GM12875 (cell line): ENCODE measurements at regions not wholly inside any gene's neighbourhood (a gene's known extent, or its start where the extent isn't known, plus 50 kb on each side); places are given as distances from the start of the nearest gene placed in this dataset.

Source experiments
- H3K4me3 ChIP-seq: one replicate; pipeline ENCODE4 v1.5.1; 2011; ENCODE audit warnings: low read depth, low read length, control low read depth
- TF ChIP-seq, protein P1 (sequence below): IDR thresholded peaks from 2 replicates; pipeline ENCODE4 v1.5.1; 2011; ENCODE audit warnings: low read depth, mild to moderate bottlenecking, control low read depth, inconsistent platforms, low read length, moderate library complexity, borderline replicate concordance; ENCODE audit not compliant: insufficient read depth

DNA sequence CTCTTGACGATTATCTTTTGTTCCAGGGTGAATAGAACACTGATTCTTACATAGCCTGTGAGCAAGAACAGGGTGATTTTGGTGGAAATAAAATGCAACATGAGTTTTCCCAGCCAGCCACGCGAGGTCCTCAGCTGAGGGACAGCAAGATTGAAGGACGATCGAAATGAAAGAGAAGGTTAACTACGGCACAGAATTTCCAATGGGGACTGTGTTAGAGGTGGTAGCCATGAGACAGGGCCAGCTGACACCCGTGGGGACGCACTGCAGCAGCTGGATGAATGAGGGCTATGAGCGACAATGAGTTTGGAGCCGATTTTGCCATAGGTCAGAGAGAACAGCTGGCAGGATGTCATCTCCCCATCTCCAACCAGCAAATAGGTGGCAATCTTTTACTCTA is 243.4 kb upstream of the PELI2 start:
- no peak overlapping the region for H3K4me3 ChIP-seq
- TF ChIP-seq, protein P1, sequence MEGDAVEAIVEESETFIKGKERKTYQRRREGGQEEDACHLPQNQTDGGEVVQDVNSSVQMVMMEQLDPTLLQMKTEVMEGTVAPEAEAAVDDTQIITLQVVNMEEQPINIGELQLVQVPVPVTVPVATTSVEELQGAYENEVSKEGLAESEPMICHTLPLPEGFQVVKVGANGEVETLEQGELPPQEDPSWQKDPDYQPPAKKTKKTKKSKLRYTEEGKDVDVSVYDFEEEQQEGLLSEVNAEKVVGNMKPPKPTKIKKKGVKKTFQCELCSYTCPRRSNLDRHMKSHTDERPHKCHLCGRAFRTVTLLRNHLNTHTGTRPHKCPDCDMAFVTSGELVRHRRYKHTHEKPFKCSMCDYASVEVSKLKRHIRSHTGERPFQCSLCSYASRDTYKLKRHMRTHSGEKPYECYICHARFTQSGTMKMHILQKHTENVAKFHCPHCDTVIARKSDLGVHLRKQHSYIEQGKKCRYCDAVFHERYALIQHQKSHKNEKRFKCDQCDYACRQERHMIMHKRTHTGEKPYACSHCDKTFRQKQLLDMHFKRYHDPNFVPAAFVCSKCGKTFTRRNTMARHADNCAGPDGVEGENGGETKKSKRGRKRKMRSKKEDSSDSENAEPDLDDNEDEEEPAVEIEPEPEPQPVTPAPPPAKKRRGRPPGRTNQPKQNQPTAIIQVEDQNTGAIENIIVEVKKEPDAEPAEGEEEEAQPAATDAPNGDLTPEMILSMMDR, result no peak

DNA sequence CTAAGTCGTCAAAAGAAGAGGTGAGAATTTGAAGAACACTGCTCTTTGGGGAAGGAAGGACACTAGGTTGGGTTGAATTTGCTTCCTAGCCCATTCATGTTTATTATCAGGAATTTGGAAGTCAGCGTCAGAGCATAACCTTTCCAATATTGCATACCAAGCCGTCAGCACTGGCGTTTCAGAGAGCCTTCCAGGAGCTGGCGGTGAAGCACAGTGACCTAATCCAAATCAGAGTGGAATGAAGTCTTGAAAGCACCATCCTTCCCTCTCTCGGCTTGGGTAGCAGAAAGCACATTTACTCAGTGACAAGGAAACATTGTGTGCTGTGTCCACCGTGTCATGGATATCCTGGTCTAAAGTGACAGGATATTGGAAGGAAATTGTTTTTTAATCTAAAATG is 240.3 kb upstream of the PELI2 start:
- H3K4me3 ChIP-seq, result no peak overlapping the region
- TF ChIP-seq, protein P1, result no peak

DNA sequence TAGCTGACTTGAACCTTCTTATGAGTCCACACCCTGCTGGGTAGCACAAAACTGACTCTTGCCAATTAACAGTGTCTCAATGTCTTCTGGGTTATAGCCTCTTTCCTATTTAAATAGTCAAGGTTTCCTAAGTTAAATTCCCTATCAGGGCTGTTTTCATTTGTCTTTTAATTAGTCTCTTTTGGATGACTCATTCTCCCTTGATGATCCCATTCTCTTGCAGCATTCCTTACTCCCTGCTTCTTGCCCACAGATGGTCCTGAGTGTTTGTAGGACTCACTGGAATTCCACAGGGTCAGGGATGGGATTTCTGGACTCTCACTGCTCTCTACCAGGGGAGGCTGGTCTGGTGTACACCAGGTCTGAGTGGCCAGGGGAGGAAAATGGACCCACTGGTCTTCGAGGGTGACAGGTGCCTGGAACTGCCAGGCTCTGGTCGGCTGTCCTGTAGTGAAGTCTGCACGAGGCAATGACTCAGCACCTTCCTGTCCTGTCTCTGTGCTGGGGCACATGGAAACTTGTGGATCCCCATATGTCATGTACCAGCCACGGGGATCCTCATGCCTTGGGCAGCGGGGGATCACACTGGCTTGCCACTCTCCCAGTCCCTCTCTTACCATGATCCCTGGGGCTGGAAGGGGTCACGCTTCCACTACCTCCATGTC is 236.5 kb upstream of the PELI2 start:
- TF ChIP-seq, protein P1, result no peak
- no peak overlapping the region for H3K4me3 ChIP-seq

DNA sequence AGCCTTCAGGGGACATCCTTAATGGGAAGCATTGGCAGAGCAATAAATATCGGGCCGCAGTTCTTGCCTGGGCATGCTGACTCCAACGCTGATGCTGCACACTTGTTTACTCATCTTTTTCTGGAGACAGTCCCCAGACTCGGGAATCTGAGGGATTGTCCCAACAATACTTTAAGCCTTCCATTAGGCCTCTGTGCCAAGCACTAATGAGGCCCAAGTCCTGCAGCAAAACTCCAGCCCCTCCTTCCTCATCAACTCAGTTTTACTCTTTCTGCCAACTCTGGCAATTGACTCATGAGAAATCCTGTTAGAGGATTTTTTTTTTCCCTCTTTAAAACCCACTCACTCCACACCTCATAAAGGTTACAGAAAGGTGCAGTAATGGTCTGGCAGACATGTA is 233.4 kb upstream of the PELI2 start:
- no peak overlapping the region for H3K4me3 ChIP-seq
- TF ChIP-seq, protein P1, result no peak

DNA sequence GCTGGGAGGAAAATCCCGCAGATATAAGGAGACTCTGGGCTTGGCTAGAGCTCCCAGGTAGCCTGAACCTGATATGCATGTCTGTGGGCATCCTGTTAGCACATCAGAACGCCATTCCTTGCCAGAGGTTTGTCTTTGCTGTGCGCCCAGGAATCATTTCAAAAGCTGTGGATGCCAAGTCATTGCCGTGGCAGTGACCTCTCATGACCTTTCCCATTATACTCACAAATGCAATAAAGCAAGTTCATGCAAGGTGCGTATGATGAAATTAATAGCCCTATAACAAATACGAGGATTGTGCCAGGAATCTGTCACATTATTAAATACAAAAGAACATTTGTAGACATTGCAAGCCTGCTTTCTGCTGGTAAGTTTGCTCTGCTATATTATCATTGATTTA is 229.1 kb upstream of the PELI2 start:
- TF ChIP-seq, protein P1, result no peak

DNA sequence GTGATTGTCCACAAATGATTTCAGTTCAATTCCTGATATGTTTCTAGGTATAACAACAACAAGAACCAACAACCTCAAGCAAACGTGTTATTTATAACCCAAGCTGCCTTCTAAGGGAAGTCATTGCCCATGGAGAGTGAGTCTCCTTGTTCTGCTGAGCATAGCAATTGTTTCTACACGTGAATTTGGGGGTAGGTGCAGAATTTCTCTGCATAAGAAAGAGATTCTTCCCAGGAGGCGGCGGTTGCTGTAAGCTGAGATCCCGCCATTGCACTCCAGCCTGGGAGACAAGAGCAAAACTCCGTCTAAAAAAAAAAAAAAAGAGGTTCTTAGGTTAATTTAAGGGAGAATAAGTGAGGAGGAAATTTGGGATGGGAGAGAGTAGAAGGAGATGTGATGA is 226.5 kb upstream of the PELI2 start:
- TF ChIP-seq, protein P1, result no peak
- H3K4me3 ChIP-seq, result no peak overlapping the region

More for the DNA sequence above, 229.1 kb upstream of the PELI2 start:
- H3K4me3 ChIP-seq, result no peak overlapping the region

DNA sequence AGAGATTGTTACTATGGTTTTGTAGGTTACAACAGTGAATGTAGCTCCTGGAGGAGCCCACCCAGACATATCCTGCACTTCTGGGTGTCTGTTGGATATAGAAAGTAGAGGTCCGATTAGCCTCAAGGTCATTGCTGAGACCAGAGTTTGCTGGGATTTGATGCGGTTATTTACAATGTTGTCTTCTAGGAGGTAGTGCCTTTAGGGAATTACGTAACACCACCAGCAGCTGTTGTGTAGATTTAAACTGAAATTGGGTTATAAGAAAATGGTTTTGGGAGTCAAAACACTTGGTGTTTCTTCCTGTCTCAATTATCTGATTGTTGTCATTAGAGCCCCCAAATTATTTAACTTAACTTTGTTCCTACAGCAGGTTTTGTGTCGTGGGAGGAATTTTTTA is 225.3 kb upstream of the PELI2 start:
- H3K4me3 ChIP-seq, result no peak overlapping the region
- TF ChIP-seq, protein P1, result no peak
